Liver (tissue), 8 donors: ENCODE measurements at regions not wholly inside any gene's neighbourhood (a gene's known extent, or its start where the extent isn't known, plus 50 kb on each side); places are given as distances from the start of the nearest gene placed in this dataset.

Experiments used
- DNase-seq: peaks from one replicate; pipeline ENCODE4 v3.0.0-alpha.2; 2017; ENCODE audit warnings: low spot score
- H3K27ac ChIP-seq, 2 donors: one replicate each; pipeline ENCODE4 v1.7.0; 2013; ENCODE audit warnings: inconsistent platforms in 2 of 2, low read length in 2 of 2, control low read depth in 1 of 2, low read depth in 1 of 2, mild to moderate bottlenecking in 1 of 2
- H3K27me3 ChIP-seq, 4 donors: one replicate each; pipeline versions ENCODE4 v1.6.1 to v1.7.0; 2013; ENCODE audit warnings: low read length in 3 of 4, inconsistent platforms in 1 of 4, mild to moderate bottlenecking in 1 of 4, moderate library complexity in 1 of 4; ENCODE audit not compliant: control insufficient read depth in 4 of 4, insufficient read depth in 4 of 4
- H3K36me3 ChIP-seq, 4 donors: one replicate each; pipeline versions ENCODE4 v1.6.1 to v1.7.0; 2013; ENCODE audit warnings: low read length in 3 of 4, mild to moderate bottlenecking in 3 of 4, low read depth in 1 of 4, moderate library complexity in 1 of 4; ENCODE audit not compliant: control insufficient read depth in 4 of 4, insufficient read depth in 3 of 4
- H3K4me1 ChIP-seq, 4 donors: one replicate each; pipeline versions ENCODE4 v1.6.1 to v1.7.0; 2013; ENCODE audit warnings: low read length in 3 of 4, mild to moderate bottlenecking in 3 of 4, moderate library complexity in 1 of 4; ENCODE audit not compliant: control insufficient read depth in 4 of 4, insufficient read depth in 4 of 4
- H3K4me3 ChIP-seq, 3 donors: one replicate each; pipeline versions ENCODE4 v1.6.1 to v1.7.0; 2013; ENCODE audit warnings: low read length in 3 of 3, control low read depth in 1 of 3, low read depth in 1 of 3, mild to moderate bottlenecking in 1 of 3
- H3K9ac ChIP-seq, 2 donors: one replicate each; pipeline ENCODE4 v1.7.0; 2013; ENCODE audit warnings: low read length in 2 of 2, mild to moderate bottlenecking in 2 of 2, moderate library complexity in 2 of 2, control low read depth in 1 of 2, low read depth in 1 of 2
- H3K9me3 ChIP-seq, 4 donors: one replicate each; pipeline versions ENCODE4 v1.6.1 to v1.7.0; 2013; ENCODE audit warnings: low read length in 3 of 4; ENCODE audit not compliant: control insufficient read depth in 4 of 4
- CTCF ChIP-seq: fragments of 150-350 bp; IDR thresholded peaks from 2 replicates; pipeline ENCODE4 v1.5.1; 2017; ENCODE audit warnings: improper control_type of control experiment, low read depth, low read length; ENCODE audit not compliant: missing input control
- EGR1 ChIP-seq, 2 donors: IDR thresholded peaks; 2 replicates each; pipeline ENCODE4 v1.6.1; 2016 to 2018; ENCODE audit warnings: antibody characterized with exemption in 2 of 2, low read depth in 2 of 2
- FOXA1 ChIP-seq: IDR thresholded peaks from 2 replicates; pipeline ENCODE4 v1.6.1; 2016; ENCODE audit warnings: antibody characterized with exemption
- FOXA2 ChIP-seq: IDR thresholded peaks from 2 replicates; pipeline ENCODE4 v1.6.1; 2016; ENCODE audit warnings: antibody characterized with exemption
- GABPA ChIP-seq, 2 donors: IDR thresholded peaks in 1 of 2; conservative IDR thresholded peaks in 1 of 2; 2 replicates each; pipeline ENCODE4 v1.6.1; 2016; ENCODE audit warnings: antibody characterized with exemption in 2 of 2, mild to moderate bottlenecking in 1 of 2, moderate library complexity in 1 of 2
- HNF4A ChIP-seq, 2 donors: conservative IDR thresholded peaks; 2 replicates each; pipeline ENCODE4 v1.6.1; 2016; ENCODE audit warnings: antibody characterized with exemption in 2 of 2, mild to moderate bottlenecking in 2 of 2
- HNF4G ChIP-seq: IDR thresholded peaks from 2 replicates; pipeline ENCODE4 v1.6.1; 2016; ENCODE audit warnings: antibody characterized with exemption
- JUND ChIP-seq, 2 donors: IDR thresholded peaks; 2 replicates each; pipeline ENCODE4 v1.6.1; 2016; ENCODE audit warnings: antibody characterized with exemption in 2 of 2
- MAX ChIP-seq: IDR thresholded peaks from 2 replicates; pipeline ENCODE4 v1.6.1; 2016; ENCODE audit warnings: antibody characterized with exemption
- NR2F2 ChIP-seq: IDR thresholded peaks from 2 replicates; pipeline ENCODE4 v1.6.1; 2016; ENCODE audit warnings: antibody characterized with exemption
- RAD21 ChIP-seq, 2 donors: IDR thresholded peaks; 2 replicates each; pipeline ENCODE4 v1.6.1; 2016; ENCODE audit warnings: antibody characterized with exemption in 2 of 2, mild to moderate bottlenecking in 2 of 2
- REST ChIP-seq: IDR thresholded peaks from 2 replicates; pipeline ENCODE4 v1.6.1; 2016; ENCODE audit warnings: antibody characterized with exemption, mild to moderate bottlenecking
- RXRA ChIP-seq, 2 donors: IDR thresholded peaks; 2 replicates each; pipeline ENCODE4 v1.6.1; 2017 to 2018; ENCODE audit warnings: antibody characterized with exemption in 2 of 2, mild to moderate bottlenecking in 1 of 2
- SP1 ChIP-seq: IDR thresholded peaks from 2 replicates; pipeline ENCODE4 v1.6.1; 2018; ENCODE audit warnings: antibody characterized with exemption, mild to moderate bottlenecking
- TAF1 ChIP-seq: conservative IDR thresholded peaks from 2 replicates; pipeline ENCODE4 v1.6.1; 2016; ENCODE audit warnings: antibody characterized with exemption, mild to moderate bottlenecking
- YY1 ChIP-seq: IDR thresholded peaks from 2 replicates; pipeline ENCODE4 v1.6.1; 2016; ENCODE audit warnings: antibody characterized with exemption, mild to moderate bottlenecking
- ZBTB33 ChIP-seq: IDR thresholded peaks from 2 replicates; pipeline ENCODE4 v1.6.1; 2016; ENCODE audit warnings: antibody characterized with exemption
- WGBS: extraction: QIAGEN DNeasy Blood & Tissue Kit; methylation state at CpG from one replicate; pipeline ENCODE4 v1.1.7; 2013; 5-methylcytosine and 5-hydroxymethylcytosine counted together
- donor health status: healthy.
- donor health status: healthy.
- donor health status: healthy.
- donor health status: healthy.
- donor health status: healthy.

- TF ChIP-seq CTCF (no peak), NR2F2 (no peak), EGR1 (IDR thresholded peaks at IDR 0.05; ENCODE audit: low read depth in 2 of 2) (no peak), RXRA (IDR thresholded peaks at IDR 0.05) (no peak), TAF1 (no peak), JUND (IDR thresholded peaks at IDR 0.05) (no peak), SP1 (no peak)
Measured at GRCh38 chr4:161256172-161256571, 907.6 kb downstream of the FSTL5 start (continued).

GRCh38 chr4:161254375-161254774 is 909.4 kb downstream of the FSTL5 start:
- Histone ChIP-seq H3K9ac (no peak overlapping the region), H3K27me3 (no peaks in the 10 kb centered on the region), H3K36me3 (no peaks in the 10 kb centered on the region), H3K27ac (no peak overlapping the region), H3K4me3 (no peak overlapping the region), H3K9me3 (peaks cover 0 to 11% (median 7%) of the 10 kb centered on the region in 4 donors), H3K4me1 (no peaks in the 10 kb centered on the region)
- peak; percentile 32 to 41 for TF ChIP-seq RAD21 (IDR thresholded peaks at IDR 0.05)
- TF ChIP-seq FOXA2 = no peak
- DNase-seq = no peak
- 51% methylated on average over 3 of the region's 3 CpGs for WGBS

GRCh38 chr4:161252520-161253141 is 911.2 kb downstream of the FSTL5 start:
- 31% methylated on average over 6 of the region's 6 CpGs for WGBS
- H3K9ac ChIP-seq = no peak overlapping the region
- DNase-seq = no peak
- H3K36me3 ChIP-seq = no peaks in the 10 kb centered on the region
- TF ChIP-seq FOXA1 (no peak), TAF1 (no peak), ZBTB33 (no peak), RAD21 (IDR thresholded peaks at IDR 0.05) (peak; percentile 78 to 87), CTCF (peak; percentile 78), HNF4A (conservative IDR thresholded peaks at IDR 0.05) (no peak), JUND (IDR thresholded peaks at IDR 0.05) (no peak), NR2F2 (no peak), EGR1 (IDR thresholded peaks at IDR 0.05; ENCODE audit: low read depth in 2 of 2) (no peak), YY1 (no peak), GABPA (IDR thresholded peaks at IDR 0.05 in 1 of 2, conservative IDR thresholded peaks at IDR 0.05 in 1 of 2) (no peak), REST (no peak), FOXA2 (no peak), MAX (no peak), HNF4G (no peak), SP1 (no peak), RXRA (IDR thresholded peaks at IDR 0.05) (no peak)
- no peaks in the 10 kb centered on the region for H3K27me3 ChIP-seq
- no peaks in the 10 kb centered on the region for H3K4me1 ChIP-seq
- H3K27ac ChIP-seq = no peak overlapping the region
- no peak overlapping the region for H3K4me3 ChIP-seq
- H3K9me3 ChIP-seq = peaks cover 0 to 11% (median 7%) of the 10 kb centered on the region in 4 donors
